Muscle of back (tissue), 3 donors: ENCODE measurements at regions not wholly inside any gene's neighbourhood (a gene's known extent, or its start where the extent isn't known, plus 50 kb on each side); places are given as distances from the start of the nearest gene placed in this dataset.

Experiments used
- DNase-seq, 3 donors: peaks; one replicate each; pipeline versions ENCODE4 v3.0.0 to v3.0.0-alpha.2; 2013

DNA sequence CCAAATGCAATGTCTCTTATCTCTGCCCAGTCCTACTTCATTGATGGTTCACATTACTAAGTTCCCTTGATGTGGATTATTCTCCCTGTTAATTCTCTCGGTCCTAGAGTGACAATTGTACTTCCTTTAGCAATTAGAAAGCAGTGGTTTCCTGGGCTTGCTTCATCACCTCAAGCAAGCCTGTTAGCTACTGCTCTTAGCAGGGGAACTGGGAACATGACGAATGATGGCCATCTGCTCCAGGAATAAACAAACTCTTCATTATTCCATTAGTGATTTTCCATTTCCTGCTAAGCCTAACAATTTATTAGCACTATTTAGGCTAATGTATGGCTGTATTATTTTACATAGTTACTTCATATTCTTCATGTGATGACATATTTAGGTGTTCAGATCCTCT, 331.8 kb downstream of the MTX2 start:
- no peak for DNase-seq

GRCh38 chr2:176612036-176612435, 342.8 kb downstream of the MTX2 start:
- DNase-seq, result no peak

DNA sequence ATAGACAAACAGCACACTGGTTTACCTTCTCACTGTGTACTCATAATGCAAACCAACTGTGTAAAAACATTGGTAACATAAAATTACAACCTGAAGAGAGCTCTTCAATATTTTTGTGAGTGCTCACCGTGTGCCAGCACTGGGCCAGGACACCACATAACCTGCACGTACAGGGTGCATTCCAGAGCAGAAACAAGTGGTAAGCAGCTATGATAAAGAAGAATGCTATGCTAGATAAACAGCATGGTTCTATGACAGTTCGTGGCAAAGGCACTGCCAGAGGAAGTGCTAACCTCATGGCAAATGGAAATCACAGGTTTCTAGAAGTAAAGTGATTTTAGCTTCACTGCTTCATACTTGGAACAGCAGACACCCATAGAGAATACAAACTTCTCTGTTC, 343.5 kb downstream of the MTX2 start:
- no peak for DNase-seq

- peak; percentile 76 to 89 (median 79) for DNase-seq
Observed at GRCh38 chr2:176613323-176613987, 344.2 kb downstream of the MTX2 start.

DNA sequence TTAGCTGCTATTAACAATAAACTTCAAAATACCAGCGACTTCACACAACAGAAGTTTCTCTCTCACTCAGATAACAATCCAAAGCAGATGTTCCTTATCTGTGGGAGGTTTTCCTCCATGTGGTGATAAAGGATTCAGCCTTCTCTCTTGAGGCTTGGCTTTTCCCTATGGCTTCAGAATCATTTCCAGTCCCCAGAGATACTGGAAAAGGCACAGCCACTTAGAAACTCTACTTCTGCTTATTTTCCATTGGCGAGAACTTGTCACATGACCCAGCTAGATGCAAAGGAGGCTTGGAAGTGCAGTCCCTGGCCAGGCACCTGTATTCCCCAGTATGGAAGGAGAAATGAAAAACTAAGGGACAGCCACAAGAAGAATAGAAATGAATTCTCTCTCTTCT, 344.8 kb downstream of the MTX2 start:
- DNase-seq, result no peak

DNA sequence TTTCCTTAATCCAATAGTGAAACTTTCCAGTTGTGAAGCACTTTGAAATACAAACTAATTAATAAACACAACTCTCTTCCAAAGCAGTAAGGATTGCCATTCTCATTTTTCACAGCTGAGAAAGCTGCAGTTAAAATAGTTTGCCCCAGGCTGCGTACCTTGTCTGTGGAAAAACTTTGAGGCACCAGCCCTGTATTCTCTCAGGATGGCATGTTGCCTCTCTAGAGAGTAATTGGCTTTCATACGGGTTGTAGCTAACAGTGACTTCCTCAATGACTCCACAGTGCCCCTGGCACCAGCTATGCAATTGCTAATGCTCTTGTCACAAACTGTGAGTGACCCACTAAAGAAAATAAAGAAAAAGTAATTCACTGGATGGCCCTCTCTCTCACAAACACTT, 345.7 kb downstream of the MTX2 start:
- DNase-seq, result no peak

DNA sequence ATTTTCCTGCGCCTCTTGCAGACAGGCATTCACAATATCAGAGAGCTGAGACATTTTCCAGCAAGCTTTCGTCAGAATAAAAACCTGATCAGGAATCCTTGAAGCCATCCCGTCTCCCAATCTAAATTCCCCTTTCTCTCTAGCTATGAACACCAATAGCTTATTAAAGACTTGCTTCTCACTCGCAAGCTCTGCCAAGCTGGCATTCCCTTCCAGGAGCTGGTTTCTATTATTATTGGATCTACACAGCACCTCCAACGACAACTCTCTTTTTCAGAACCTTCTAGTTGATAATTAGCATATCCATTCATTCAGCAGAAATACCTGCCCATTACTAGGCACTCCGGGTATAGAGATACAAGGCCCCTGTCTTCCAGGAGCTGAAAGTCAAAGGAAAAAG, 350.3 kb downstream of the MTX2 start:
- no peak for DNase-seq

- no peak for DNase-seq
Observed at GRCh38 chr2:176621350-176621749, 352.1 kb downstream of the MTX2 start.

DNA sequence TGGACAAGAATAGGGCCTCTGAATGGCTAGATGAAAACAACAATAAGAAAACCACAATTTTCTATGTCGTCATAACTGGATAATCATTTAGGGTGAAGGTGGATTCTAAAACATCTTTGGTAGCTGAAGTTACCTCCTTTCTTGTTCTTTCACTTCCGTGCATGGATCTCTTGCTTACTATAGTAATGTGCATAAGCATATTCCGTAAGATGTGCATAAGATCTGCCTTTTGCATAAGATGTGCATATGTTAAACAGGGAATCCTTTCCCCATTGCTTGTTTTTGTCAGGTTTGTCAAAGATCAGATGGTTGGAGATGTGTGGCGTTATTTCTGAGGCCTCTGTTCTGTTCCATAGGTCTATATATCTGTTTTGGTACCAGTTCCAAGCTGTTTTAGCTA, 353.6 kb downstream of the MTX2 start:
- DNase-seq, result no peak

DNA sequence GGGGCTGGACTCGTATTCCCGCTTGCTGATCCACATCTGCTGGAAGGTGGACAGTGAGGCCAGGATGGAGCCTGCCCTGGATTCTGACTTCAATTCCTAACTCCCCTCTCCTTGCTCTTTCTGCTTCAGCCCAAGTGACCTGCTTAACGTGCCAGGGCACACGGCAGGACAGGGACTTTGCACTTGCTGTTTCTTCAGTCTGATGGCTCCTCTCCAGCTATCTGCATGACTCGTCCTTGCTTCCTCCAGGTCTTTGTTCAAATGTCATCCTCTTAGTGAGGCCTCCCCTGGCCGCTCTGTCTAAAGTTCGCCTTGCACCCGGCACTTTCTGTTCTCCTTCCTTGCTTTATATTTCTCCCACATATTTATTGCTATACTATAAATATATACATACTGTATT, 357.6 kb downstream of the MTX2 start:
- DNase-seq, result no peak

GRCh38 chr2:176628438-176628837, 359.2 kb downstream of the MTX2 start:
- DNase-seq, result no peak

DNA sequence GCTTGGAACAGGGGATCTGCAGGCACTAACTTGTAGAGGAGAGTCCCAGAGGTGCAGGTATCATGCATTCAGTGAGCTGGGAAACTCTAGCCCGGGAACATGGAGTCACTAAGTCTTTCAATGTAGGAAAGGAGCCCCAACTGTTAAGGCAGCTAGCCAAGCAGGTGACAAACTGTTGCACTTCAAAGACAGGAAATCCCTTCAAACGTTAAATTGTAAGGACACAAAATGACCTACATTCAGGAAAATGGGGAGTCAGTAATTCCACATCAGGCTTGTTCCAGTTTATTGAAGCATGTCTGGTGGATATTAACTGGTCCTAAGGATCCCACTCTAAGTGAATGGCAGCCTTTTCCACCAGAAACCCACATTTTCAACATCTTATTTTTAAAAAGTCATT, 364.5 kb downstream of the MTX2 start:
- DNase-seq, result no peak

- peak in 1 of 3 donors; percentile 36 for DNase-seq
Observed at GRCh38 chr2:176636401-176636800, 367.2 kb downstream of the MTX2 start.

DNA sequence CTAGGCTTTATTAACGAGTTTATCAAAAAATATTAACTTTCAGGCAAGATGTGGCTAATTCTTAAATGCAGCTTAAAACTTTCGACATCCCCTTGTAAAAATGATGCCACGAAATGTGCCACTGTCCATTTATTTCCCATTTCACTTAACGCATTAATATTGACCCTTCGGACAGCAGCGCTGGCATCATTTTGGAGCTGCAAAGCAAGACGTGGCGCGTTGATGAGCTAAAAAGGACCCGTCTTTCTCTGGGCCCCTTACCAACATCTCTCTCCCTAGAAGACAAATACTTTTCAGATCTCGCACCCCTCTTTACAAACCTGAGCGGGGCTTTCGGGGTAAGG, 367.9 kb downstream of the MTX2 start:
- DNase-seq, result no peak

DNA sequence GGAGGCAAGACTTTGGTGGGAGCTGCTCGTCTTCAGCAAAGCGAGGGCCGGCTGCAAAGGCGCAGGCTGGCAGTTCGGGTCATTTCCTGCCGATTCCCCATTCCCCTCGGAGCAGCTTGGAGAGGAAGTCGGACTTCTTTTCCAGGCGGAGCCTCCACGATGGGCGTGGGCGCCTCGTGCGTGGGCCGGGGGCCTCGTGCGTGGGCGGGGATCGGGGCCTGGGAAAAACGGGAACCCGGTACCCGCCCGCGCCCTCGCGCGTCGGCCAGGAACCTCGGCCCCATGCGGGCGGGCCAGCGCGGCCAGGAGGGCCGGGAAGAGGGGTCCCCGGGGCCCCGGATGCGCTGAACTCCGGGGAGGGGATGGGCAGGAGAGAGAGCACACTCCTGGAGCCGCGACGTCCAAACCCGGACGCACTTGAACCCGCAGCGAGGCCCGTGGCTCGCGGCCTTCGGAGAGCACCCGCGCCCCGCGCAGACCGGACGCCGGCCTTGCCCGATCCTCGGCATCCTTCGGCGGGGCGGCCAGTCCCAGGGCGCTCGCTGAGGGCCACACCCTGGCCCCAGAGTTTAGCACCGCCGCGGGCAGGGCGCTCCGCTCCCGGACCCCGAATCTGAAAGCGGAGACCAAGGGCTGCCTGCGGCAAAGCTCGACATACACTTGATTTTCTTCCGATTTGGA, 368.4 kb downstream of the MTX2 start:
- peak; percentile 61 to 87 (median 81) for DNase-seq

- peak; percentile 77 to 90 (median 85) for DNase-seq
Observed at GRCh38 chr2:176638167-176639015, 369.1 kb downstream of the MTX2 start.

- DNase-seq, result no peak
Observed at GRCh38 chr2:176639016-176639343, 369.7 kb downstream of the MTX2 start.

GRCh38 chr2:176639671-176640070, 370.4 kb downstream of the MTX2 start:
- DNase-seq, result peak in 1 of 3 donors; percentile 28

- no peak for DNase-seq
Observed at GRCh38 chr2:176641436-176641835, 372.2 kb downstream of the MTX2 start.

GRCh38 chr2:176642074-176642473, 372.8 kb downstream of the MTX2 start:
- DNase-seq, result peak in 1 of 3 donors; percentile 85

- peak in 2 of 3 donors; percentile 24 to 40 for DNase-seq
Observed at GRCh38 chr2:176643646-176644045, 374.4 kb downstream of the MTX2 start.

- no peak for DNase-seq
Observed at GRCh38 chr2:176645494-176645893, 376.3 kb downstream of the MTX2 start.

GRCh38 chr2:176646033-176646615, 376.9 kb downstream of the MTX2 start:
- DNase-seq, result no peak
